ENCODE measurements at regions not wholly inside any gene's neighbourhood (a gene's known extent, or its start where the extent isn't known, plus 50 kb on each side); places are given as distances from the start of the nearest gene placed in this dataset.

- no peak for TF ChIP-seq CTCF (IDR thresholded peaks at IDR 0.05; ENCODE audit: low read depth, low read length, missing control alignments)
- no peak overlapping the region for H3K4me3 ChIP-seq (replicated peaks; ENCODE audit: low read depth, low read length)
- DNase-seq (ENCODE audit: extremely low read depth, low read depth), result no peak
These were observed 89.0 kb downstream of the MXRA5 start for GRCh38 chrX:3257471-3257870.

GRCh38 chrX:3256868-3257267 lies 89.6 kb downstream of the MXRA5 start:
- no peak for DNase-seq (ENCODE audit: extremely low read depth, low read depth)
- no peak for TF ChIP-seq CTCF (IDR thresholded peaks at IDR 0.05; ENCODE audit: low read depth, low read length, missing control alignments)
- no peak overlapping the region for H3K4me3 ChIP-seq (replicated peaks; ENCODE audit: low read depth, low read length)

- no peak overlapping the region for H3K4me3 ChIP-seq (replicated peaks; ENCODE audit: low read depth, low read length)
- no peak for TF ChIP-seq CTCF (IDR thresholded peaks at IDR 0.05; ENCODE audit: low read depth, low read length, missing control alignments)
- DNase-seq (ENCODE audit: extremely low read depth, low read depth), result no peak
These were observed 93.7 kb downstream of the MXRA5 start for GRCh38 chrX:3252744-3253143.

GRCh38 chrX:3250966-3251365 lies 95.5 kb downstream of the MXRA5 start:
- no peak overlapping the region for H3K4me3 ChIP-seq (replicated peaks; ENCODE audit: low read depth, low read length)
- DNase-seq (ENCODE audit: extremely low read depth, low read depth), result no peak
- no peak for TF ChIP-seq CTCF (IDR thresholded peaks at IDR 0.05; ENCODE audit: low read depth, low read length, missing control alignments)

- no peak for TF ChIP-seq CTCF (IDR thresholded peaks at IDR 0.05; ENCODE audit: low read depth, low read length, missing control alignments)
- DNase-seq (ENCODE audit: extremely low read depth, low read depth), result no peak
- H3K4me3 ChIP-seq (replicated peaks; ENCODE audit: low read depth, low read length), result no peak overlapping the region
These were observed 101.5 kb downstream of the MXRA5 start for GRCh38 chrX:3244955-3245354.

GRCh38 chrX:3244203-3244743 lies 102.2 kb downstream of the MXRA5 start:
- no peak for TF ChIP-seq CTCF (IDR thresholded peaks at IDR 0.05; ENCODE audit: low read depth, low read length, missing control alignments)
- DNase-seq (ENCODE audit: extremely low read depth, low read depth), result no peak
- H3K4me3 ChIP-seq (replicated peaks; ENCODE audit: low read depth, low read length), result no peak overlapping the region

GRCh38 chrX:3232262-3232923 lies 114.1 kb downstream of the MXRA5 start:
- no peak overlapping the region for H3K4me3 ChIP-seq (replicated peaks; ENCODE audit: low read depth, low read length)
- no peak for TF ChIP-seq CTCF (IDR thresholded peaks at IDR 0.05; ENCODE audit: low read depth, low read length, missing control alignments)
- DNase-seq (ENCODE audit: extremely low read depth, low read depth), result no peak
